Fibroblast of lung (primary cell): ENCODE measurements at regions not wholly inside any gene's neighbourhood (a gene's known extent, or its start where the extent isn't known, plus 50 kb on each side); places are given as distances from the start of the nearest gene placed in this dataset.
A peak's percentile ranks its signal among the peaks of the same experiment; 100 is the strongest.

Experiments
- DNase-seq, 2 donors: peaks; one replicate each; pipeline versions ENCODE4 v3.0.0 to v3.0.0-alpha.2; 2010; ENCODE audit warnings: low read depth in 2 of 2
- H2AFZ ChIP-seq: 2 replicates; pipeline ENCODE4 v1.5.1; 2012; ENCODE audit warnings: low read length, control low read depth, inconsistent platforms
- H3K27ac ChIP-seq: 2 replicates; pipeline ENCODE4 v1.5.1; 2011; ENCODE audit warnings: low read length, control low read depth; ENCODE audit not compliant: insufficient read depth
- H3K27me3 ChIP-seq: 2 replicates; pipeline ENCODE4 v1.5.1; 2011; ENCODE audit warnings: mild to moderate bottlenecking, low read length; ENCODE audit not compliant: control insufficient read depth, insufficient read depth
- H3K36me3 ChIP-seq: 2 replicates; pipeline ENCODE4 v1.5.1; 2011; ENCODE audit warnings: low read length; ENCODE audit not compliant: control insufficient read depth, insufficient read depth
- H3K4me1 ChIP-seq: 2 replicates; pipeline ENCODE4 v1.5.1; 2011; ENCODE audit warnings: low read length; ENCODE audit not compliant: control insufficient read depth, insufficient read depth; ENCODE audit errors: extremely low read depth
- H3K4me2 ChIP-seq: 2 replicates; pipeline ENCODE4 v1.5.1; 2011; ENCODE audit warnings: low read length, control low read depth; ENCODE audit not compliant: insufficient read depth; ENCODE audit errors: extremely low read depth
- H3K4me3 ChIP-seq, 4 experiments: fragments of 200-600 bp in 1 of 4; sonication (generic) in 1 of 4; replicated peaks in 1 of 4; 2 replicates each; pipeline ENCODE4 v1.5.1; 2011 to 2016; ENCODE audit warnings: low read length in 4 of 4, low read depth in 3 of 4, mild to moderate bottlenecking in 3 of 4, control low read depth in 2 of 4, inconsistent platforms in 1 of 4, mixed read lengths in 1 of 4; ENCODE audit not compliant: insufficient read depth in 1 of 4; ENCODE audit errors: control extremely low read depth in 1 of 4
- H3K79me2 ChIP-seq: 2 replicates; pipeline ENCODE4 v1.5.1; 2012; ENCODE audit warnings: mild to moderate bottlenecking, low read length, inconsistent platforms; ENCODE audit not compliant: control insufficient read depth, insufficient read depth
- H3K9ac ChIP-seq: 2 replicates; pipeline ENCODE4 v1.5.1; 2011; ENCODE audit warnings: mild to moderate bottlenecking, low read length, control low read depth; ENCODE audit not compliant: insufficient read depth
- H3K9me3 ChIP-seq: 2 replicates; pipeline ENCODE4 v1.5.1; 2012; ENCODE audit warnings: low read depth, low read length; ENCODE audit not compliant: control insufficient read depth, insufficient read depth
- H4K20me1 ChIP-seq: 2 replicates; pipeline ENCODE4 v1.5.1; 2011; ENCODE audit warnings: low read length; ENCODE audit not compliant: control insufficient read depth, insufficient read depth; ENCODE audit errors: extremely low read depth
- CTCF ChIP-seq, 2 donors: IDR thresholded peaks in 1 of 2; conservative IDR thresholded peaks in 1 of 2; 1 replicate in 1 of 2; 2 replicates in 1 of 2; pipeline ENCODE4 v1.5.1; 2011 to 2012; ENCODE audit warnings: low read length in 2 of 2, control low read depth in 1 of 2, inconsistent platforms in 1 of 2, low read depth in 1 of 2, mild to moderate bottlenecking in 1 of 2
- EZH2 ChIP-seq: IDR thresholded peaks from 2 replicates; pipeline ENCODE4 v1.5.1; 2012; ENCODE audit warnings: low read length, control low read depth, mild to moderate bottlenecking; ENCODE audit errors: missing control alignments

DNA sequence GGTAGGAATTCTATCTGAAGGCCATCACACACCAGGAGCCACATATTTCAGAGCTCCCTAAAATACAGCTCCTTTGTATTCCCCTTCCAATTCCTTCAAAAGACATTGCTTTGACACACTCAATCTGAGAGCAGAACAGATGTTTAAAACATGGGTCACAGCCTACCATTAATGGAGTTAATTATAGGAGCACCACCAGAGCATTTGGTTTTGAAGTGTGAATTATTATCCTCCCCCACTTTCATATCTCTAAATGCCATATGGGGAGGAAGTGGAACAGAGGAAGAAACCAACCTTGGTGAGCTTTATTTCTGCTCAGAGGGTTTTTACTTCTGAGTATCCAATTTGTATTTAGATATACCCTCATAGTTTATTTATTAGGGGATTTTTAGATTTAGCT is 50.7 kb upstream of the TNFRSF21 start:
- no peaks in the 10 kb centered on the region for H3K9me3 ChIP-seq
- no peaks in the 10 kb centered on the region for H3K36me3 ChIP-seq
- no peaks in the 10 kb centered on the region for H3K79me2 ChIP-seq
- no peak overlapping the region for H3K27ac ChIP-seq
- H3K4me2 ChIP-seq = no peak overlapping the region
- H3K4me1 ChIP-seq = no peaks in the 10 kb centered on the region
- no peak overlapping the region for H3K9ac ChIP-seq
- H3K4me3 ChIP-seq = no peak overlapping the region
- DNase-seq = no peak
- no peak overlapping the region for H2AFZ ChIP-seq
- TF ChIP-seq EZH2 (no peak), CTCF (conservative IDR thresholded peaks at IDR 0.05 in 1 of 2, IDR thresholded peaks at IDR 0.05 in 1 of 2; ENCODE audit: low read depth in 1 of 2, low read length in 2 of 2) (no peak)
- H3K27me3 ChIP-seq = no peaks in the 10 kb centered on the region
- no peaks in the 10 kb centered on the region for H4K20me1 ChIP-seq

DNA sequence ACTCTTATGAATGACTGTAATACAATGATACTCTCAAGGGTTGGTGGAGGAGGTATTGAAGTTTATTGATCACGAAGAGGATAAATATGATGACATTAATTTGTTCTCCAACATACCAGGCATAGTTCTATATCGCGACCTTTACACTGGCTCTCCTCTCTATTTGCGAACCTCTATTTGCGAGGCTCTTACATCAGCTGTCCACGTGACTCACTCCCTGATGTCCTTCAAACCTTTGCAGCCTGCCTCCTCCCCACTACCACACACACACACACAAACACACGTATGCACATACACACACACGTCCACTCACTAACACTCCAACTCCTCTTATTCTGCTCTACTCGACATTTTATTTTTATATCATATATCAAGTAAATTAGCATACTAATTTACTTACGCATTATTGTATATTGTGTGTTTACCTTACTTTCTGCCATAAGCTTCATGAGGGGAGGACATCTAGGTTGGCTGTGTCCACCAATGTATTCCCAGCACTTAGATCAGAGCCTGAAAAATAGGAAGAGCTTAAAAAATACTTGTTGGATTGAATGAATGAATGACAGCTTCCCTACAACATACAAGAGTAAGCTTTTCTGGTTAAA is 53.3 kb upstream of the TNFRSF21 start:
- H3K9ac ChIP-seq = no peak overlapping the region
- peak in 1 of 2 donors; percentile 8 for DNase-seq
- H4K20me1 ChIP-seq = no peaks in the 10 kb centered on the region
- H3K36me3 ChIP-seq = no peaks in the 10 kb centered on the region
- H3K9me3 ChIP-seq = no peaks in the 10 kb centered on the region
- no peaks in the 10 kb centered on the region for H3K4me1 ChIP-seq
- no peak overlapping the region for H3K4me3 ChIP-seq
- H3K79me2 ChIP-seq = no peaks in the 10 kb centered on the region
- H3K27ac ChIP-seq = no peak overlapping the region
- TF ChIP-seq CTCF (conservative IDR thresholded peaks at IDR 0.05 in 1 of 2, IDR thresholded peaks at IDR 0.05 in 1 of 2; ENCODE audit: low read depth in 1 of 2, low read length in 2 of 2) (no peak), EZH2 (no peak)
- H2AFZ ChIP-seq = no peak overlapping the region
- H3K27me3 ChIP-seq = no peaks in the 10 kb centered on the region
- H3K4me2 ChIP-seq = no peak overlapping the region

- DNase-seq = no peak
- Histone ChIP-seq H4K20me1 (no peaks in the 10 kb centered on the region), H3K9me3 (no peaks in the 10 kb centered on the region), H2AFZ (no peak overlapping the region), H3K27ac (no peak overlapping the region), H3K4me1 (no peaks in the 10 kb centered on the region), H3K9ac (no peak overlapping the region), H3K79me2 (no peaks in the 10 kb centered on the region), H3K36me3 (no peaks in the 10 kb centered on the region), H3K4me3 (no peak overlapping the region), H3K4me2 (no peak overlapping the region), H3K27me3 (no peaks in the 10 kb centered on the region)
- TF ChIP-seq EZH2 = no peak
- no peak for TF ChIP-seq CTCF (conservative IDR thresholded peaks at IDR 0.05 in 1 of 2, IDR thresholded peaks at IDR 0.05 in 1 of 2; ENCODE audit: low read depth in 1 of 2, low read length in 2 of 2)
Measured at GRCh38 chr6:47363736-47364135, 54.0 kb upstream of the TNFRSF21 start.
